Colonic mucosa (tissue), 4 donors: ENCODE measurements at regions not wholly inside any gene's neighbourhood (a gene's known extent, or its start where the extent isn't known, plus 50 kb on each side); places are given as distances from the start of the nearest gene placed in this dataset.
"Not testable (repeated sequence)": the region's sequence is repeated elsewhere in the genome, so short reads cannot be mapped to it uniquely, and the experiment has no call there.

Experiments used
- DNase-seq: peaks from one replicate; pipeline ENCODE4 v3.0.0-alpha.2; 2020
- H3K27ac ChIP-seq: fragments of 200-600 bp; one replicate; pipeline ENCODE4 v1.8.0; 2021
- H3K27me3 ChIP-seq: fragments of 200-600 bp; one replicate; pipeline ENCODE4 v1.8.0; 2021
- H3K36me3 ChIP-seq: fragments of 200-600 bp; one replicate; pipeline ENCODE4 v1.8.0; 2021
- H3K4me1 ChIP-seq: fragments of 200-600 bp; one replicate; pipeline ENCODE4 v1.8.0; 2021; ENCODE audit warnings: mild to moderate bottlenecking
- H3K4me3 ChIP-seq: fragments of 200-600 bp; one replicate; pipeline ENCODE4 v1.8.0; 2021
- H3K9ac ChIP-seq, 2 donors: one replicate each; pipeline ENCODE4 v1.7.0; 2013; ENCODE audit warnings: control low read depth in 2 of 2, low read depth in 2 of 2, low read length in 2 of 2
- H3K9me3 ChIP-seq: fragments of 200-600 bp; one replicate; pipeline ENCODE4 v1.8.0; 2021
- intact Hi-C: fragments of 100-400 bp; cut with DNase I; formaldehyde crosslinking; loops from one replicate; pipeline ENCODE4 v1.14.1; 2022
- TF ChIP-seq, protein P1 (sequence below): fragments of 200-600 bp; IDR thresholded peaks from one replicate; pipeline ENCODE4 v1.8.0; 2022; ENCODE audit warnings: antibody characterized with exemption, mild to moderate bottlenecking
- donor health status: healthy.
- donor health status: DM: no; HTN: no; CAD: no.
- donor health status: DM: no; HTN: no; CAD: no.

DNA sequence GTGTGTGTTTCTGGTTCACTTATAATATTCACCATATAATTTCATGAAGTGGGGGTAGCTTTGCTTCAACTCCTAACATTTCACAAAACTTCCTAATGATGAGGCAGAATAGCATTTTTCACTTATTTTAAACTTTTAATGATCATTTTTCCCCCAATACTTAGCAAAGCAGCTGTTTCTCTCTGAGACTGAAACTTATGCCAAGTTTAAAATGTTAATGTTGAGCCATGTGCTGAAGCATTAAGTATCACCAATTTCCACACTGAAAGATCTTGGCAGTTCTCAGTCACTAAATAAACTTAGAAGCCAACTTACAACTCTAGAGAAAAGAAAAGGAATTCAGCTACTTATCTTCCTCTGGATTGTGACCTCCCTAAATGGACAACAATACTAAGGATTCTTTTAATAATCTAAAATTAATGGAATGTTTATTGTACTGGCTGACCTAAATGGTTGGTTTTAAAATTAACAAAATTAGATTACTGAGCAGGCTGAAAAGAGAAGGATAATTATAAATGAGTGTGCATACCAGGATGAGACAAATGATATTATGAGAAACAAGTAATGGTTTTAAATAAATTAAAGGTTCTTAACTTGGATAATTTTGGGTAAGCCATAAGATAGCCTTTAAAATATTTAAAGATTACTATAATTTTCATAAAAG, 1429.4 kb upstream of the ADGRL3 start:
- Histone ChIP-seq H3K9ac (no peak overlapping the region), H3K36me3 (no peaks in the 10 kb centered on the region), H3K27ac (no peak overlapping the region), H3K4me3 (no peak overlapping the region), H3K9me3 (no peaks in the 10 kb centered on the region), H3K4me1 (no peaks in the 10 kb centered on the region), H3K27me3 (no peaks in the 10 kb centered on the region)
- intact Hi-C loops = no loop called here
- TF ChIP-seq, protein P1, sequence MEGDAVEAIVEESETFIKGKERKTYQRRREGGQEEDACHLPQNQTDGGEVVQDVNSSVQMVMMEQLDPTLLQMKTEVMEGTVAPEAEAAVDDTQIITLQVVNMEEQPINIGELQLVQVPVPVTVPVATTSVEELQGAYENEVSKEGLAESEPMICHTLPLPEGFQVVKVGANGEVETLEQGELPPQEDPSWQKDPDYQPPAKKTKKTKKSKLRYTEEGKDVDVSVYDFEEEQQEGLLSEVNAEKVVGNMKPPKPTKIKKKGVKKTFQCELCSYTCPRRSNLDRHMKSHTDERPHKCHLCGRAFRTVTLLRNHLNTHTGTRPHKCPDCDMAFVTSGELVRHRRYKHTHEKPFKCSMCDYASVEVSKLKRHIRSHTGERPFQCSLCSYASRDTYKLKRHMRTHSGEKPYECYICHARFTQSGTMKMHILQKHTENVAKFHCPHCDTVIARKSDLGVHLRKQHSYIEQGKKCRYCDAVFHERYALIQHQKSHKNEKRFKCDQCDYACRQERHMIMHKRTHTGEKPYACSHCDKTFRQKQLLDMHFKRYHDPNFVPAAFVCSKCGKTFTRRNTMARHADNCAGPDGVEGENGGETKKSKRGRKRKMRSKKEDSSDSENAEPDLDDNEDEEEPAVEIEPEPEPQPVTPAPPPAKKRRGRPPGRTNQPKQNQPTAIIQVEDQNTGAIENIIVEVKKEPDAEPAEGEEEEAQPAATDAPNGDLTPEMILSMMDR = no peak
- no peak for DNase-seq

DNA sequence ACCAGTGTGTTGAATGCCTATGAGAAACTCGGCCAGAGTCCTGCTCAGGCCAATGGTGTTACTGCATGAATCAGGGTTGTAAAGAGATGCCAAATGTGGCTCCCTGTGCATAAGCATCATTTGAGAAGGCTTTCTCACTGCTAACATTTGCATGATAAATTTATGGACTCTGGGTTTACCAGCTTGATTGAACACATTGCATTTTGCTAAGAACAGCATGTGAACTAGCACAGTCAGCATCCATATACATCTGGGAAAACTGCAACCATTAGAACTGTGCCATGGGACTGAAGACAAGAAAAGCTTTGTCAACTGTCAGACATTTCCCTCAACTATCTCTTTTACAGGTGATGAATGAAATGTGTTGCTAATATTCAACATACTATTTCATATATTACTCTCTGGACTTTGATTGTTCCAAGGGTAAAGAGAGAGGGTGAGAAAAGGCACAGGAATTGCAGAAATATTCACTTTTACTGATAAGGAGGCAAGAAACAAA, 1427.4 kb upstream of the ADGRL3 start:
- H3K4me3 ChIP-seq = no peak overlapping the region
- intact Hi-C loops = no loop called here
- no peaks in the 10 kb centered on the region for H3K9me3 ChIP-seq
- H3K27me3 ChIP-seq = no peaks in the 10 kb centered on the region
- H3K36me3 ChIP-seq = no peaks in the 10 kb centered on the region
- TF ChIP-seq, protein P1 = no peak
- no peak overlapping the region for H3K27ac ChIP-seq
- H3K9ac ChIP-seq = no peak overlapping the region
- no peak for DNase-seq
- no peaks in the 10 kb centered on the region for H3K4me1 ChIP-seq

DNA sequence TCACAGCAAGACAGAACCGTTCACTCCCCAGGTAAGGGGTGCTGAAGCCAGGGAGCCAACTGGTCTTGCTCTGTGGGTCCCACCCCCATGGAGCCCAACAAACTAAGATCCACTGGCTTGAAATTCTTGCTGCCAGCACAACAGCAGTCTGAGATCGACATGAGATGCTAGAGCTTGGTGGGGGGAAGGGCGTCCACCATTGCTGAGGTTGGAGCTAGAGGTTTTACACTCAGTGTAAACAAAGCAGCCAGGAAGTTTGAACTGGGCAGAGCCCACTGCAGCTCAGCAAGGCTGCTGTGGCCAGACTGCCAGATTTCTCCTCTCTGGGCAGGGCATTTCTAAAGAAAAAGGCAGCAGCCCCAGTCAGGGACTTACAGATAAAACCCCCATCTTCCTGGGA, 1419.9 kb upstream of the ADGRL3 start:
- H3K27ac ChIP-seq, H3K4me3 ChIP-seq, H3K36me3 ChIP-seq, H3K4me1 ChIP-seq, intact Hi-C loops, H3K27me3 ChIP-seq, DNase-seq, H3K9me3 ChIP-seq, H3K9ac ChIP-seq: not testable (repeated sequence)

DNA sequence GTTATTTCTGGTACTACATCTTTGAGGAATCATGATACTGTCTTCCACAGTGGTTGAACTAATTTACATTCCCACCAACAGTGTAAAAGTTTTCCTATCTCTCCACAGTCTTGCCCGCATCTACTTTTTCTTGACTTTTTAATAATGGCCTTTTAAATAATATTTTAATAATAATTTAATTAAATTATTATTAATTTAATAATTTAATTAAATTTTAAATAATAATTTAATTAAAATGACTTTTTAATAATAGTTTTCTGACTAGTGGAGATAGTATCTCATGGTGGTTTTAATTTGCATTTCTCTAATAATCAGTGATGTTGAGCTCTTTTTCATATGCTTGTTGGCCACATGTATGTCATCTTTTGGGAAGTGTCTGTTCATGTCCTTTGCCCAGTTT, 1395.0 kb upstream of the ADGRL3 start:
- TF ChIP-seq, protein P1 = no peak
- no peak overlapping the region for H3K4me3 ChIP-seq
- no peaks in the 10 kb centered on the region for H3K9me3 ChIP-seq

DNA sequence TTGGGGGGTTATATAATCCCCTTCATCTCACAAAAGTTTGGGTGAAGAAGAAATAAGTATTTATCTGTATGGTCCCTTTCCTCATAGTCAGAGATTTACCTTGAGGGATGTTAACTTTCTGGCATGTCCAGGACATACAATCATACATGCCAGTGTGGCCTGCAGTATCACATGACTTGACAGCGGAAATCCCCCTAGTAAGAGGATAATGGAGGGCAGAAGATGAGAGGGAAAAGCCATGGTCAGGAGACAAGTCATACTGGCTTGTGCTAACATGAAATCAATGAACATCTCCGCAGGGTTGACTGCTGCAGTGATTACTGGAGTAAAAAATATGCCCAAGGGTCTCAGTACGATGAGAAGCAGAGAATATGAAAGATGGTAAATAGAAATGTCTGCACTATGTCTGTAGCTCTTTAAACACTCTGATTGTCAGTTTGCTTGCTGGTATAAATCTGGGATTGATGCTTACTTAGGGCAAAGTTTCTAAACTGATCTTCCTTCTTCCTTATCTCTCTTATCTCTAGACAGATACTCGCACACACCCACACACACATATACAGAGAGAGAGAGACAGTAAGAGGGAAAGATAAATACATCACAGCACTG, 1385.6 kb upstream of the ADGRL3 start:
- H3K4me3 ChIP-seq = no peak overlapping the region

More for the DNA sequence above, 1395.0 kb upstream of the ADGRL3 start:
- no peak for DNase-seq
- Histone ChIP-seq H3K4me1 (no peaks in the 10 kb centered on the region), H3K27me3 (no peaks in the 10 kb centered on the region), H3K36me3 (no peaks in the 10 kb centered on the region), H3K9ac (no peak overlapping the region), H3K27ac (no peak overlapping the region)
- intact Hi-C loops = no loop called here

More for the DNA sequence above, 1385.6 kb upstream of the ADGRL3 start:
- no peak overlapping the region for H3K9ac ChIP-seq
- no peaks in the 10 kb centered on the region for H3K36me3 ChIP-seq
- TF ChIP-seq, protein P1 = no peak
- no peak overlapping the region for H3K27ac ChIP-seq
- no peaks in the 10 kb centered on the region for H3K4me1 ChIP-seq
- DNase-seq = no peak
- H3K27me3 ChIP-seq = no peaks in the 10 kb centered on the region
- intact Hi-C loops = no loop called here
- no peaks in the 10 kb centered on the region for H3K9me3 ChIP-seq
